Upper lobe of right lung (tissue), 1 donor: ENCODE measurements at regions not wholly inside any gene's neighbourhood (a gene's known extent, or its start where the extent isn't known, plus 50 kb on each side); places are given as distances from the start of the nearest gene placed in this dataset.
A peak's percentile ranks its signal among the peaks of the same experiment; 100 is the strongest.

Source experiments
- ATAC-seq: fragments of 200-7000 bp; cut with Tn5 transposase; one replicate; pipeline ENCODE4 v1.9.1; 2020; ENCODE audit warnings: mild to moderate bottlenecking, moderate library complexity
- DNase-seq: peaks from one replicate; pipeline ENCODE4 v3.0.0-alpha.2; 2020
- H3K27ac ChIP-seq: fragments of 200-600 bp; one replicate; pipeline ENCODE4 v1.8.0; 2022
- H3K27me3 ChIP-seq: fragments of 200-600 bp; one replicate; pipeline ENCODE4 v1.8.0; 2022; ENCODE audit warnings: mild to moderate bottlenecking
- H3K36me3 ChIP-seq: fragments of 200-600 bp; one replicate; pipeline ENCODE4 v1.8.0; 2022
- H3K4me1 ChIP-seq: fragments of 200-600 bp; one replicate; pipeline ENCODE4 v1.8.0; 2022
- H3K4me3 ChIP-seq: fragments of 200-600 bp; one replicate; pipeline ENCODE4 v1.8.0; 2022; ENCODE audit warnings: mild to moderate bottlenecking
- H3K9me3 ChIP-seq: fragments of 200-600 bp; one replicate; pipeline ENCODE4 v1.8.0; 2022
- intact Hi-C: fragments of 100-400 bp; cut with DNase I; formaldehyde crosslinking; loops from one replicate; pipeline ENCODE4 v1.11.0; 2022
- TF ChIP-seq, protein P1 (sequence below): fragments of 200-600 bp; IDR thresholded peaks from one replicate; pipeline ENCODE4 v1.8.0; 2022; ENCODE audit warnings: antibody characterized with exemption
- donor health status: DM: no; HTN: yes; CAD: no; lungs with severe emphysema.

DNA sequence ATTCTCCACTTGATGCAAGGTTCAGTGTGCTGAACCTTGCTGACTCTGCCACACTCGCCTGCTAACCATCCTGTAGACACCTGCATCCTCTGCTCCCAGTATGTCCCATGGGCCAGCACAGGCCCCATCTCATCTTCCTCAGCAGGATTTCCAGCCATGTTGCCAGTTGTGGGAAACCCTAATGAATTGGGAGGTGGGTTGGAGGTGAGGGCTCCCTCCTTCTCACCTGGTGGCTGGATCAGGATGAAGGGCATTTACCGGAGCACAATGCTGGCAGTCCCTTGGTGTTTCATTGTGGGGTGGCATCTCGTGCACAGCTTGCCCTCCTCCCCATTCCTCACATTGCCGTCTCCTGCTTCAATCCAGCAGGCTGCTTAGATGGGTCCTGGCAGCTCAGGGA lies 204.3 kb upstream of the FOXQ1 start:
- TF ChIP-seq, protein P1, sequence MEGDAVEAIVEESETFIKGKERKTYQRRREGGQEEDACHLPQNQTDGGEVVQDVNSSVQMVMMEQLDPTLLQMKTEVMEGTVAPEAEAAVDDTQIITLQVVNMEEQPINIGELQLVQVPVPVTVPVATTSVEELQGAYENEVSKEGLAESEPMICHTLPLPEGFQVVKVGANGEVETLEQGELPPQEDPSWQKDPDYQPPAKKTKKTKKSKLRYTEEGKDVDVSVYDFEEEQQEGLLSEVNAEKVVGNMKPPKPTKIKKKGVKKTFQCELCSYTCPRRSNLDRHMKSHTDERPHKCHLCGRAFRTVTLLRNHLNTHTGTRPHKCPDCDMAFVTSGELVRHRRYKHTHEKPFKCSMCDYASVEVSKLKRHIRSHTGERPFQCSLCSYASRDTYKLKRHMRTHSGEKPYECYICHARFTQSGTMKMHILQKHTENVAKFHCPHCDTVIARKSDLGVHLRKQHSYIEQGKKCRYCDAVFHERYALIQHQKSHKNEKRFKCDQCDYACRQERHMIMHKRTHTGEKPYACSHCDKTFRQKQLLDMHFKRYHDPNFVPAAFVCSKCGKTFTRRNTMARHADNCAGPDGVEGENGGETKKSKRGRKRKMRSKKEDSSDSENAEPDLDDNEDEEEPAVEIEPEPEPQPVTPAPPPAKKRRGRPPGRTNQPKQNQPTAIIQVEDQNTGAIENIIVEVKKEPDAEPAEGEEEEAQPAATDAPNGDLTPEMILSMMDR: no peak
- H3K4me1 ChIP-seq: no peaks in the 10 kb centered on the region
- no peaks in the 10 kb centered on the region for H3K9me3 ChIP-seq
- ATAC-seq (no peak), DNase-seq (no peak)
- H3K27ac ChIP-seq: no peak overlapping the region
- no peaks in the 10 kb centered on the region for H3K27me3 ChIP-seq
- intact Hi-C loops: no loop called here
- H3K36me3 ChIP-seq: no peaks in the 10 kb centered on the region
- H3K4me3 ChIP-seq: no peak overlapping the region

GRCh38 chr6:1105833-1106400 lies 206.0 kb upstream of the FOXQ1 start:
- TF ChIP-seq, protein P1: no peak
- no peak overlapping the region for H3K27ac ChIP-seq
- intact Hi-C loops: no loop called here

GRCh38 chr6:1104988-1105670 lies 206.8 kb upstream of the FOXQ1 start:
- H3K4me1 ChIP-seq: no peaks in the 10 kb centered on the region
- intact Hi-C loops: no loop called here
- H3K27me3 ChIP-seq: no peaks in the 10 kb centered on the region
- DNase-seq (no peak), ATAC-seq (no peak)
- H3K36me3 ChIP-seq: no peaks in the 10 kb centered on the region
- no peak overlapping the region for H3K27ac ChIP-seq
- TF ChIP-seq, protein P1: no peak
- no peaks in the 10 kb centered on the region for H3K9me3 ChIP-seq
- H3K4me3 ChIP-seq: no peak overlapping the region

More at GRCh38 chr6:1105833-1106400, 206.0 kb upstream of the FOXQ1 start:
- no peaks in the 10 kb centered on the region for H3K4me1 ChIP-seq
- no peaks in the 10 kb centered on the region for H3K27me3 ChIP-seq
- no peak overlapping the region for H3K4me3 ChIP-seq
- H3K36me3 ChIP-seq: no peaks in the 10 kb centered on the region
- ATAC-seq (no peak), DNase-seq (no peak)
- no peaks in the 10 kb centered on the region for H3K9me3 ChIP-seq

DNA sequence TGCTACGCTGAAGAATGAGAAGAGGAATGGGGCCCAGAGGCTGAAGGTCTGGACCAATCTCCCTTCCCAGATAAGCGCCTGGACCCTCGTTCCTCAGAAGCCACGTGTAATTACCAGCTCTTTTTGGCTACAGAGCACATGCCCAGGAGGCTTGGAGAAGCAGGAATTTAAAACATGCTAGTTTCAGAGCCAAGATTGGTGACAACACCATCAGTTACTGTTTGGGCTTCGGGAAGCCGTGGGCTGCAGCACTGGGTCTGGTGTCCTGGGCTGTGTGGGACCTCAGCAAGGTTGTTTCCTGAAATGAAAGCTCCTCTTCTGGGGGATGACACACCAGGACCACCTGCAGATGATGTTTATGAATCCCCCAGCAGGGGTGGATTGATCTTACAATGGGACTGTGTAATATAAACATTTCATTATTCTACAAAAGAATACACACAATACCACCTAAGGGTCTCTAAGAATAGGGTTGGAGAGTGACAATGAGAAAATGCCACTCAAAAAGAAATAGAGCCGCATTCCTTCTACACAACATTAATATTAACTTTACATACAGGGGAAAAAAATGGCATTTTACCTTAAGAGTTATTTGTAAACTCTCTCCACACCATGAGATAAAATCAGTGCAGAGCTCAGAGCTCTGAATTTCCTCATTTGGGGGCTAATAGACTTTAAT lies 207.8 kb upstream of the FOXQ1 start:
- Histone ChIP-seq H3K4me3 (no peak overlapping the region), H3K4me1 (no peaks in the 10 kb centered on the region), H3K9me3 (no peaks in the 10 kb centered on the region), H3K36me3 (no peaks in the 10 kb centered on the region), H3K27me3 (no peaks in the 10 kb centered on the region), H3K27ac (no peak overlapping the region)
- TF ChIP-seq, protein P1: no peak
- DNase-seq: no peak
- ATAC-seq: peak; percentile 34
- intact Hi-C loops: no loop called here

GRCh38 chr6:1103021-1103420 lies 208.9 kb upstream of the FOXQ1 start:
- H3K4me1 ChIP-seq: no peaks in the 10 kb centered on the region
- ATAC-seq (no peak), DNase-seq (no peak)
- H3K4me3 ChIP-seq: no peak overlapping the region
- H3K27me3 ChIP-seq: no peaks in the 10 kb centered on the region
- H3K36me3 ChIP-seq: no peaks in the 10 kb centered on the region
- no peaks in the 10 kb centered on the region for H3K9me3 ChIP-seq
- TF ChIP-seq, protein P1: no peak
- intact Hi-C loops: no loop called here
- H3K27ac ChIP-seq: no peak overlapping the region
